ENCODE measurements at regions not wholly inside any gene's neighbourhood (a gene's known extent, or its start where the extent isn't known, plus 50 kb on each side); places are given as distances from the start of the nearest gene placed in this dataset.

- Histone ChIP-seq H3K36me3 (no peaks in the 10 kb centered on the region), H3K27me3 (peaks cover 0 to 9% (median 0%) of the 10 kb centered on the region in 3 donors), H3K4me1 (no peaks in the 10 kb centered on the region), H3K27ac (no peak overlapping the region), H3K4me3 (no peak overlapping the region), H3K9me3 (no peaks in the 10 kb centered on the region)
- WGBS, 5 donors: 81 to 85% (median 83%) methylated on average over 12 to 20 of the region's 20 CpGs
- DNase-seq: no peak
- intact Hi-C loops (cut with DNase I; ENCODE audit: low total_unique reads): no loop called here
- TF ChIP-seq POLR2AphosphoS5 (IDR thresholded peaks at IDR 0.05): no peak
- no peak for TF ChIP-seq CTCF (IDR thresholded peaks at IDR 0.05)
- no peak for TF ChIP-seq EP300 (IDR thresholded peaks at IDR 0.05)
- no peak for TF ChIP-seq POLR2A (IDR thresholded peaks at IDR 0.05)
Measured at GRCh38 chr3:13219077-13219901, 146.1 kb upstream of the IQSEC1 start.

- 62 to 84% (median 80%) methylated on average over 4 of the region's 4 CpGs for WGBS, 5 donors
- DNase-seq: no peak
Measured at GRCh38 chr3:13218541-13218908, 145.3 kb upstream of the IQSEC1 start.

GRCh38 chr3:13217736-13218540, 144.7 kb upstream of the IQSEC1 start:
- H3K27ac ChIP-seq: no peak overlapping the region
- H3K4me1 ChIP-seq: no peaks in the 10 kb centered on the region
- H3K27me3 ChIP-seq: peaks cover 0 to 11% (median 0%) of the 10 kb centered on the region in 3 donors
- 74 to 84% (median 78%) methylated on average over 9 of the region's 9 CpGs for WGBS, 5 donors
- DNase-seq: no peak
- H3K4me3 ChIP-seq: no peak overlapping the region
- no peaks in the 10 kb centered on the region for H3K36me3 ChIP-seq
- intact Hi-C loops (cut with DNase I; ENCODE audit: low total_unique reads): no loop called here
- no peaks in the 10 kb centered on the region for H3K9me3 ChIP-seq
- TF ChIP-seq EP300 (IDR thresholded peaks at IDR 0.05) (no peak), POLR2AphosphoS5 (IDR thresholded peaks at IDR 0.05) (no peak), CTCF (IDR thresholded peaks at IDR 0.05) (no peak), POLR2A (IDR thresholded peaks at IDR 0.05) (no peak)

More at GRCh38 chr3:13218541-13218908, 145.3 kb upstream of the IQSEC1 start:
- H3K9me3 ChIP-seq: no peaks in the 10 kb centered on the region
- no peak for TF ChIP-seq EP300 (IDR thresholded peaks at IDR 0.05)
- TF ChIP-seq POLR2AphosphoS5 (IDR thresholded peaks at IDR 0.05): no peak
- no peak for TF ChIP-seq POLR2A (IDR thresholded peaks at IDR 0.05)
- no peak for TF ChIP-seq CTCF (IDR thresholded peaks at IDR 0.05)
- H3K4me1 ChIP-seq: no peaks in the 10 kb centered on the region
- no peak overlapping the region for H3K4me3 ChIP-seq
- peaks cover 0 to 11% (median 0%) of the 10 kb centered on the region in 3 donors for H3K27me3 ChIP-seq
- H3K27ac ChIP-seq: no peak overlapping the region
- no peaks in the 10 kb centered on the region for H3K36me3 ChIP-seq
- intact Hi-C loops (cut with DNase I; ENCODE audit: low total_unique reads): no loop called here

GRCh38 chr3:13217253-13217652, 144.0 kb upstream of the IQSEC1 start:
- no peak for DNase-seq
- intact Hi-C loops (cut with DNase I; ENCODE audit: low total_unique reads): no loop called here
- Histone ChIP-seq H3K4me1 (no peaks in the 10 kb centered on the region), H3K9me3 (no peaks in the 10 kb centered on the region), H3K27ac (no peak overlapping the region), H3K4me3 (no peak overlapping the region), H3K36me3 (no peaks in the 10 kb centered on the region), H3K27me3 (peaks cover 0 to 11% (median 0%) of the 10 kb centered on the region in 3 donors)
- WGBS, 5 donors: 74 to 91% (median 88%) methylated on average over 2 of the region's 2 CpGs
- TF ChIP-seq POLR2A (IDR thresholded peaks at IDR 0.05): no peak
- TF ChIP-seq CTCF (IDR thresholded peaks at IDR 0.05): no peak
- TF ChIP-seq POLR2AphosphoS5 (IDR thresholded peaks at IDR 0.05): no peak
- no peak for TF ChIP-seq EP300 (IDR thresholded peaks at IDR 0.05)

Data from stomach (tissue), 8 donors.